DMS53 treated with DMSO at 0.1 percent for 48 hours (cell line): ENCODE measurements at regions not wholly inside any gene's neighbourhood (a gene's known extent, or its start where the extent isn't known, plus 50 kb on each side); places are given as distances from the start of the nearest gene placed in this dataset.
A peak's percentile ranks its signal among the peaks of the same experiment; 100 is the strongest.
"Not testable (repeated sequence)": the region's sequence is repeated elsewhere in the genome, so short reads cannot be mapped to it uniquely, and the experiment has no call there.

ENCODE experiments used
- DNase-seq: peaks from one replicate; lab custom pipeline; 2025; ENCODE audit not compliant: unreplicated experiment; lab: John Stamatoyannopoulos, UW

GRCh38 chr6:43939281-43940070 is 169.5 kb downstream of the VEGFA start:
- DNase-seq = no peak

GRCh38 chr6:43938178-43939105 is 168.4 kb downstream of the VEGFA start:
- no peak for DNase-seq

- no peak for DNase-seq
Observed at GRCh38 chr6:43937236-43938177, 167.5 kb downstream of the VEGFA start.

- no peak for DNase-seq
Observed at GRCh38 chr6:43936476-43936875, 166.5 kb downstream of the VEGFA start.

- DNase-seq = no peak
Observed at GRCh38 chr6:43935921-43936439, 166.0 kb downstream of the VEGFA start.

GRCh38 chr6:43934803-43935602 is 165.0 kb downstream of the VEGFA start:
- no peak for DNase-seq

GRCh38 chr6:43934183-43934802 is 164.3 kb downstream of the VEGFA start:
- DNase-seq = no peak

GRCh38 chr6:43933148-43933885 is 163.3 kb downstream of the VEGFA start:
- no peak for DNase-seq

GRCh38 chr6:43932259-43933147 is 162.5 kb downstream of the VEGFA start:
- DNase-seq = no peak

GRCh38 chr6:43931201-43931600 is 161.2 kb downstream of the VEGFA start:
- no peak for DNase-seq

GRCh38 chr6:43930440-43931154 is 160.6 kb downstream of the VEGFA start:
- no peak for DNase-seq

- no peak for DNase-seq
Observed at GRCh38 chr6:43929511-43929910, 159.5 kb downstream of the VEGFA start.

- no peak for DNase-seq
Observed at GRCh38 chr6:43927532-43928210, 157.7 kb downstream of the VEGFA start.

GRCh38 chr6:43926634-43927531 is 156.9 kb downstream of the VEGFA start:
- peak; percentile 98 for DNase-seq

GRCh38 chr6:43925636-43926139 is 155.7 kb downstream of the VEGFA start:
- DNase-seq = not testable (repeated sequence)
